ENCODE measurements at regions not wholly inside any gene's neighbourhood (a gene's known extent, or its start where the extent isn't known, plus 50 kb on each side); places are given as distances from the start of the nearest gene placed in this dataset.

GRCh38 chr18:28411806-28412205 lies 234.9 kb upstream of the CDH2 start:
- no peak overlapping the region for H3K4me3 ChIP-seq (ENCODE audit: low read depth, low read length)

DNA sequence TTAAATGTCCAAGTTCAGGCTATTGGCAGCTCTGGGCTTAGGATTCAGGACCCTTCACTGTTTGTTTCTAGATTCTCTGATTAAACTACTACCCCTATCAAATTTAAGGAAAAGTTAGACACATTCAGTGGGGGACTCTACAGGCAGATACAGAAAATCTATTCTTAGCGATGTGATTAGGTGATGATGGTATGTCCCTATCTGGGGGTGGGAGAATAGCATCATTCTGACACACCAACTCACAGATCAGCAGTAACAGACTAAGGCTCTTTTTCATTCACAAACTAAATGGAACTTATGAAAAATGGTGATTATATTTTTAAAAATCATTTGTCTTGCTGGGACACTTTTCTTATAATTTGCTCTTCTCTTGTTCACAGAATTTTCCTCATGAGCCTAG lies 232.9 kb upstream of the CDH2 start:
- no peak overlapping the region for H3K4me3 ChIP-seq (ENCODE audit: low read depth, low read length)

- no peak overlapping the region for H3K4me3 ChIP-seq (ENCODE audit: low read depth, low read length)
Measured at GRCh38 chr18:28408528-28408927, 231.6 kb upstream of the CDH2 start.

DNA sequence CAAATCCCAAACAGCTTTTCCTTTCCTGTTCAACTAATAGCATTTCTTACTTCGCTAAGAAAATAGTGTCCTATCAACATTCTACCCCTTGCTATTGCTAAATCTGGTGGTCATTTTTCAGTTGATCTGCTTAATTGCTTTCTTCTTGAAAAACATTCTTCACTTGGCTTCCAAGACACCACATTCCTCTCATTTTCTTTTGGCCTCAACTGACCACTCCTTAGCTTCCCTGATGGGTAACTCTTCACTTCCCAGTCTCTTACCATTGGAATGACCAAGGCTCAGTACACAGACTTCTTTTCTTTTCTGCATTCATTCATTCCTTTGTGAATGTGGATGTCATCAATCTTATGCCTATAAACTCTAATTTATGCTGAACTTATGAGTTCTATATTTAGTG lies 230.8 kb upstream of the CDH2 start:
- H3K4me3 ChIP-seq (ENCODE audit: low read depth, low read length) = no peak overlapping the region

- no peak overlapping the region for H3K4me3 ChIP-seq (ENCODE audit: low read depth, low read length)
Measured at GRCh38 chr18:28406533-28406932, 229.6 kb upstream of the CDH2 start.

GRCh38 chr18:28404694-28405093 lies 227.8 kb upstream of the CDH2 start:
- no peak overlapping the region for H3K4me3 ChIP-seq (ENCODE audit: low read depth, low read length)

DNA sequence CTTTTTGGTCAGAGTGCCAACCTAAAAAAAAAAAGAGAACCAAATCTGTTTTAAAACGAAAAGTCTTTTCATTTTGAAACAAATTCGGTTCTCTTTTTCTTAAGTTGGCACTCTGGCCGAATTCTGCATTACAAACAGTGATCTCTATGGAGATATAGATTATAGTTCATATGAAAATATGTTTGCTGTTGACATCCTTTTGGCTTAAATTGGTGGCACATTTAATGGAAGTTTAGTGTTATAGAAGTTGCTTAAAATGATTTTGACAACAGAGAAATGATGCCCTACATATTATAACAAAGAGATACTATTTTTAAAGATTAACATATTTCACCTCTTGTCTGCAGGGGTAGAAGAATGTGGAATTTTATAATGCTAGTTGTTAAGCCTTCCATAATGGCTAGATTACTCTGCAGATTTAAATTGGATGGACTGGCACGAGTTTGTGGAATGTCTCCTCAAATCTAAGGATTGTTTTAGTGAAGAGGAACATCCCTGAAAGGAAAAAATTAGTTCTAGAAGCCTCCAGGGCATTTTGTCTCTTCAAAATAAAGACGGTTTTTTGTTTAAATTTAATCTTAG lies 222.9 kb upstream of the CDH2 start:
- H3K4me3 ChIP-seq (ENCODE audit: low read depth, low read length) = no peak overlapping the region

GRCh38 chr18:28398471-28398870 lies 221.5 kb upstream of the CDH2 start:
- no peak overlapping the region for H3K4me3 ChIP-seq (ENCODE audit: low read depth, low read length)

DNA sequence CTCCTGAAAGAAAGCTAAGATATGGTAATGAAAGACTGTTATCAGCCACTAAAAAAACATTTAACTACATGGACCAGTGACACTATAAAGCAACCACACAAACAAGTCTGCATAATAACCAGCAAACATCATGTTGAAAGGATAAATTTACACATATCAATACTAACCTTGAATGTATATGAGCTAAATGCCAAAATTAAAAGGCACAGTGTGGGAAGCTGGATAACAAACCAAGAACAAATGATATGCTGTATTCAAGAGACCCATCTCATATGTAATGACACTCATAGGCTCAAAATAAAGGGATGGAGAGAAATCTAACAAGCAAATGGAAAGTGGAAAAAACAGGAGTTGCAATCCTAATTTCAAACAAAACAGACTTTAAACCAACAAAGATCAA lies 213.1 kb upstream of the CDH2 start:
- no peak overlapping the region for H3K4me3 ChIP-seq (ENCODE audit: low read depth, low read length)

DNA sequence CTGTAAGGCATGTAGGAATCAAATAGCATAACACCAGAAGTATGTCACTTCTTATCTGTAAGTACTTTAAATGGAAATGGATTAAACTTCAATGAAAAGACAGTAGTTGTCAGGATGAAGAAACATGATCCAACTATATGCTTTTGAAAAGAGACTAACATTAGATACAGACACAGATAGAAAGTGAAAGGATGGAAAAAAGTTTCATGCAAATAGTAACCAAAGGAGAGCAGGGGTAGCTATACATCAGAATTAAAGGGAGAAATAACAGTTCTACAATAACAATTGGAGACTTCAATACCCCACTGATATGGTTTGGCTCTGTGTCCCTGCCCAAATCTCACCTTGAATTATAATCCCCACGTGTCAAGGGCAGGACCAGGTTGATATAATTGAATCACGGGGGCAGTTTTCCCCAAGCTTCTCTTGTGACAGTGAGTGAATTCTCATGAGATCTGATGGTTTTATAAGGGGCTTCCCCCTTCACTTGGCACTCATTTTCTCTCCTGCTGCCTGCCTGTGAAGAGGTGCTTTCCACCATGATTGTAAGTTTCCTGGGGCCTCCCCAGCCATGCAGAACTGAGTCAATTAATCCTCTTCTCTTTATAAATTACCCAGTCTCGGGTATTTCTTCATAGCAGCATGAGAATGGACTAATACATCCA lies 205.4 kb upstream of the CDH2 start:
- no peak overlapping the region for H3K4me3 ChIP-seq (ENCODE audit: low read depth, low read length)

GRCh38 chr18:28372186-28372585 lies 195.3 kb upstream of the CDH2 start:
- H3K4me3 ChIP-seq (ENCODE audit: low read depth, low read length) = no peak overlapping the region

- H3K4me3 ChIP-seq (ENCODE audit: low read depth, low read length) = no peak overlapping the region
Measured at GRCh38 chr18:28366676-28367075, 189.7 kb upstream of the CDH2 start.

GRCh38 chr18:28365411-28365831 lies 188.5 kb upstream of the CDH2 start:
- H3K4me3 ChIP-seq (ENCODE audit: low read depth, low read length) = no peak overlapping the region

DNA sequence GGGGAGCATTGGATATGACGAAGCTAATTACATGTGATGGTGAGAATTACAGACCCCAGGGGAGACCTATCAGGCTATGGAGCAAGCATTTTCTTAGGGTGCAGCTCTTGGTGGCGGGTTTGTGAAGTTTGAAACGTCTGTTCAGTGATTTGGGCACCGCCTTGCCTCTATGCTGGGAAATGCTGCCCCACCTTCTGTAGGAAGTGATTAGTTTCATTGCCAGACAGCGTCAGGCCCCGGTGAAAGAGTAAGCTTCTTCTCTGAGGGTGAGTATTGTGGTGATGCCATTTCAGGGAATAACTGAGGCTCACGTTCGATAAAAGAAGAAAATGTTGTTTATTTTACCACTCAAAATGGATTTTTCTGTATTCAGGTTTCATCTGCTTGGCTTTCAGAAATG lies 186.2 kb upstream of the CDH2 start:
- no peak overlapping the region for H3K4me3 ChIP-seq (ENCODE audit: low read depth, low read length)

GRCh38 chr18:28359176-28359575 lies 182.2 kb upstream of the CDH2 start:
- no peak overlapping the region for H3K4me3 ChIP-seq (ENCODE audit: low read depth, low read length)

- no peak overlapping the region for H3K4me3 ChIP-seq (ENCODE audit: low read depth, low read length)
Measured at GRCh38 chr18:28357766-28358401, 181.0 kb upstream of the CDH2 start.

DNA sequence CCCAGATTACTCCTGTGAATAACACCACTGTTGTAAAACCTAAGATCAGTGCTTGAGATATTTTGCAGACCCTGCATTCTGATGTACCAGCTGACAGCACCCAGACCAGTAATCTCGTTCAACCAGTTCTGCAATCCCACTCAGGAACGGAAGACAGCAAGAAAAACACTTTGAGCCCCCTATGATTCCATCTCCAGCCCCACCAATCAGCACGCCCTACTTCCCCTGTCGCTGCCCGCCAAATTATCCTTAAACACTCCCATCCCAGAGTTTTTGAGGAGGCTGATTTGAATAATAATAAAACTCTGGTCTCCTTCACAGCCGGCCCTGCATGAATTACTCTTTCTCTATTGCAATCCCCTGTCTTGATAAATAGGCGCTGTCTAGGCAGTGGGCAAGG lies 173.9 kb upstream of the CDH2 start:
- H3K4me3 ChIP-seq (ENCODE audit: low read depth, low read length) = no peak overlapping the region

DNA sequence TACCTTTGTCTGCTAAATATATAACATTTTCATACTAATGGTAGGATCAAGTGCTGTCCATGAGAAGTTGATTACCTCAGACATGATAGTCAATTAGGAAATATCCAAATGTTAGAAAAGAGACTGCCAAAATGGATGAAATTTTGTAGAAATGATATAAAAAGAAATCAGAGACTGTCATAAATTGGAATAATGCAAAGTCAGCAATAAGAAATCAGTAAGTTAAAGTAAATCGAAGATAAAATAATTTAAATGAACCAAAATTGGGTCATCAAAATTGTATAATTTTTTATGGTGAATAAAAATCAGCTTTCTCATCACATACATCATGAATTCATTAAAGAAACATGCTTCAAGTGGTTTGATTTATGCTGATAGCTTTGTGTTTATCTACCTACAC lies 165.3 kb upstream of the CDH2 start:
- H3K4me3 ChIP-seq (ENCODE audit: low read depth, low read length) = no peak overlapping the region

DNA sequence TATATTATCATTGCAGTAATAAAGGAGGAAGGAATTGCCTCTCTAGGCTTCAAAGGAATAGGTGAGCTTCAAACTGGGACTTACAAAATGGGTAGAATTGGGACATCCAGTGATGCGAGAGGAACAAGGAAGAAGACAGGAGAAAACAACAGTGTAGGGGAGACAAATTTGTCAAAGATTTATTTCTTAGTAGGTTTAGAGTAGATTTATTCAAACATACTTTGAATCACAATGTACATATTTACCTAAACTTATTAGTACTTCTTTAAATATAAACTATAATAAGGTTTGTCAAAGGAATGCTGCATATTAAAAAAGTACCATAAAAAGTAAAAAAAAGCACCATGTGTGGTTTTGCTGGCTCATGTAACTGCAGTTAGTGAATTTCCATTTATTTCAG lies 161.4 kb upstream of the CDH2 start:
- H3K4me3 ChIP-seq (ENCODE audit: low read depth, low read length) = no peak overlapping the region

GRCh38 chr18:28334516-28334915 lies 157.6 kb upstream of the CDH2 start:
- no peak overlapping the region for H3K4me3 ChIP-seq (ENCODE audit: low read depth, low read length)

- no peak overlapping the region for H3K4me3 ChIP-seq (ENCODE audit: low read depth, low read length)
Measured at GRCh38 chr18:28332071-28332470, 155.1 kb upstream of the CDH2 start.

DNA sequence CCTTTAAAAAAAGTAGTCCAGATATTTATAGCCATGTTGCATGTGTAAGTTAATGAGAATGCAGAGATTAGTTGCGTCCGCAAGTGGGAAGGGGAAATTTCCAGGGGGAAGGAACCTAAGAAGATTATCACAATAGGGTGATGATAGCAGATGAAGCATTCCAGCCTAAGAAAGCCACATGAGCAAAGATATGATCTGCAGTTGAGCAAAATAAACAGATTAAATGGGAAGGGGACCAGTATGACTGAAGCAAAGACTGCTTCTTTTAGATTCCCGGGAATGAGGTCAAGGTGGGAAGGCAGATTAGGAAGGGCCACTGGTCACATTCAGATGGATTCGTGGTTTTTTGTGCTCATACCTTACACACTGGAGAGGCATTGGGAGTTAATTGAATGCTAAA lies 154.6 kb upstream of the CDH2 start:
- H3K4me3 ChIP-seq (ENCODE audit: low read depth, low read length) = no peak overlapping the region

DNA sequence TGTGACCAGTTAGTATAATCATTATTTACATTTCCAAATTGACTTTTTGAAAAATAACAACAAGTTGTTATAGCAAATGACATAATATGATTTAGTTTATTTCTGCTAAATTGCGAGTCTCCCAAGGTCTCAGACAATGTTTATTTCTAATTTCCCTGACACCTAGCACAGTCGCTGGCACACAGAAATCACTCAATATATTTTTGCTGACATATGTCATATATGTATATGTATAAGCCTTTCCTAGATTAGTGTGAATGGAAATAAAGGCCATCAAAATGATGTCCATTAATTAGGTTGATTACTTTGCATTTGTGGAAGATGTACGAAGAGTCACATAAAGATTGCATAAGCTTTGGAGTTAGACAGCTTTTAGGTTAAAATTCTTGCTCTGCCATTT lies 136.7 kb upstream of the CDH2 start:
- no peak overlapping the region for H3K4me3 ChIP-seq (ENCODE audit: low read depth, low read length)

All from iPS-11a (cell line).